ENCODE measurements at regions not wholly inside any gene's neighbourhood (a gene's known extent, or its start where the extent isn't known, plus 50 kb on each side); places are given as distances from the start of the nearest gene placed in this dataset.

DNA sequence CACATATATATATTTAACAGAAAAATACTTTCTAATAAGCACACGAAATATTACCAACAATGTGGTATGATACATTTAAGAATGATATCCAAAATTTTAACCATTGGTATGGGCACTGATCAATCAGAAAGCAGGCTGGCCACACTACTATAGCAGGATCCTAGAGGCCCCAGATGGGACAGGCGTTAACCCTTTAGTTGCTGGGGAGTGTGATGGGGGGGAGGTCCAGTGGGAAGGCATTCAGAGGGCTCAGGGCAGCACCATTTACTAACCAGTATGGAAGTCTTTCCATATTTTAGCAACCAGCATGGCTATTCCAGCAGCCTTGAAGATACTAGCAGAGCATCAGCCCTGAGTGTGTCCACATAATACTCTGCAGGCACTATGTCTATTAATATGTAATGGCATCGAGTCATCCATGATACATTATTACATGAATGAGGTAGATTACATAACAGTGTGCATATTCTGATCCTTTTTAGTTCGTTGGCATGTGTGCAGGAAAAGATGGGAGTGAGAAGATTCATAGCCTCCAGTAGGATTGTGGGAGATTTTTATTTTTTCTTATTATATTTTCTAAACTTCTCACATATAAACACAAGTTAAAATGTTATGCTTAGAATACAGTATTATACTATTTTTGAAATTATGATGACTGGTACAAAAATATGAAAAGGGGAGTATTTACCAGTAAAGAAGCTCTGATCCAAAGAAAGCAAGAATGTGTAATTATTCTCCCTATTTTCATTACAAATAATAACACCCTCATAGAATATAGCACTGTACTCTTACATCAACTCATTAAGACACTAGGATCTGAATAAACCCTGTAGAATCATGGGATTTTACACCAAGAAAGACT is 78.9 kb downstream of the FAM217A start:
- TF ChIP-seq SUZ12 (IDR thresholded peaks at IDR 0.05) (no peak), ELF4 (IDR thresholded peaks at IDR 0.05) (no peak), TARDBP (IDR thresholded peaks at IDR 0.05) (no peak), ZNF384 (IDR thresholded peaks at IDR 0.05) (no peak)
- TF ChIP-seq, protein P1, sequence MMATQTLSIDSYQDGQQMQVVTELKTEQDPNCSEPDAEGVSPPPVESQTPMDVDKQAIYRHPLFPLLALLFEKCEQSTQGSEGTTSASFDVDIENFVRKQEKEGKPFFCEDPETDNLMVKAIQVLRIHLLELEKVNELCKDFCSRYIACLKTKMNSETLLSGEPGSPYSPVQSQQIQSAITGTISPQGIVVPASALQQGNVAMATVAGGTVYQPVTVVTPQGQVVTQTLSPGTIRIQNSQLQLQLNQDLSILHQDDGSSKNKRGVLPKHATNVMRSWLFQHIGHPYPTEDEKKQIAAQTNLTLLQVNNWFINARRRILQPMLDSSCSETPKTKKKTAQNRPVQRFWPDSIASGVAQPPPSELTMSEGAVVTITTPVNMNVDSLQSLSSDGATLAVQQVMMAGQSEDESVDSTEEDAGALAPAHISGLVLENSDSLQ (IDR thresholded peaks at IDR 0.05): no peak
